H1 (cell line): ENCODE measurements at regions not wholly inside any gene's neighbourhood (a gene's known extent, or its start where the extent isn't known, plus 50 kb on each side); places are given as distances from the start of the nearest gene placed in this dataset.

ENCODE experiments used
- CTCF ChIA-PET: fragments of 300-600 bp; sonication (Branson Sonifier 250); formaldehyde crosslinking; loops from one replicate; lab custom pipeline; 2021; ENCODE audit not compliant: partially characterized antibody; lab: Charles Lee
- POLR2A ChIA-PET: fragments of 300-600 bp; sonication (Branson Sonifier 250); formaldehyde crosslinking; loops from one replicate; lab custom pipeline; 2021; ENCODE audit warnings: inconsistent platforms; ENCODE audit not compliant: partially characterized antibody; lab: Charles Lee
- DNase-seq, 2 experiments: peaks; one replicate each; pipeline versions ENCODE4 v3.0.0 to v3.0.0-alpha.2; 2010 to 2022; ENCODE audit warnings: low spot score in 2 of 2, low read depth in 1 of 2, mixed read lengths in 1 of 2
- FAIRE-seq: peaks from 2 replicates; lab custom pipeline; 2011; peaks lifted over from hg19 to GRCh38; lab: Jason Lieb, UNC
- H2AFZ ChIP-seq: 2 replicates; pipeline ENCODE4 v1.8.1; 2012; ENCODE audit warnings: low read length, inconsistent platforms
- H2AK5ac ChIP-seq: 2 replicates; pipeline ENCODE4 v1.6.1; 2013; ENCODE audit warnings: low read depth, low read length
- H2BK120ac ChIP-seq: replicated peaks from 2 replicates; pipeline ENCODE3; 2013; ENCODE audit warnings: low read depth, low read length, inconsistent platforms
- H2BK12ac ChIP-seq: 2 replicates; pipeline ENCODE4 v1.6.1; 2013; ENCODE audit warnings: low read depth, low read length
- H2BK15ac ChIP-seq: 2 replicates; pipeline ENCODE4 v1.6.1; 2013; ENCODE audit warnings: low read length
- H2BK20ac ChIP-seq: 2 replicates; pipeline ENCODE4 v1.6.1; 2013; ENCODE audit warnings: low read length
- H2BK5ac ChIP-seq: 2 replicates; pipeline ENCODE4 v1.6.1; 2013; ENCODE audit warnings: low read depth, low read length
- H3K14ac ChIP-seq: 2 replicates; pipeline ENCODE4 v1.6.1; 2013; ENCODE audit warnings: inconsistent platforms; ENCODE audit not compliant: insufficient read length
- H3K18ac ChIP-seq: 2 replicates; pipeline ENCODE4 v1.6.1; 2013; ENCODE audit warnings: low read length; ENCODE audit errors: extremely low read depth
- H3K23ac ChIP-seq: 2 replicates; pipeline ENCODE4 v1.6.1; 2013; ENCODE audit warnings: inconsistent platforms; ENCODE audit not compliant: insufficient read length
- H3K23me2 ChIP-seq: 2 replicates; pipeline ENCODE4 v1.6.1; 2013; ENCODE audit warnings: low read depth, low read length
- H3K27ac ChIP-seq: 2 replicates; pipeline ENCODE4 v1.6.1; 2011; ENCODE audit warnings: low read depth, low read length, inconsistent platforms
- H3K27me3 ChIP-seq, 4 experiments: replicated peaks in 1 of 4; 1 replicate in 1 of 4; 2 replicates in 3 of 4; pipeline versions ENCODE4 v1.6.1 to v1.8.1; 2011 to 2013; ENCODE audit warnings: low read length in 3 of 4, mild to moderate bottlenecking in 3 of 4, inconsistent platforms in 2 of 4, mixed read lengths in 2 of 4, moderate library complexity in 1 of 4; ENCODE audit not compliant: control insufficient read depth in 3 of 4, insufficient read depth in 3 of 4; ENCODE audit errors: extremely low read depth in 1 of 4
- H3K36me3 ChIP-seq, 4 experiments: 2 replicates each; pipeline versions ENCODE4 v1.6.1 to v1.8.1; 2011 to 2013; ENCODE audit warnings: mild to moderate bottlenecking in 4 of 4, low read length in 3 of 4, moderate library complexity in 2 of 4, control low read depth in 1 of 4, inconsistent platforms in 1 of 4; ENCODE audit not compliant: insufficient read depth in 4 of 4, control insufficient read depth in 2 of 4
- H3K4ac ChIP-seq: replicated peaks from 2 replicates; pipeline ENCODE3; 2013; ENCODE audit warnings: low read length, low read depth, mixed read lengths, inconsistent platforms; ENCODE audit not compliant: insufficient read length
- H3K4me1 ChIP-seq, 4 experiments: replicated peaks in 1 of 4; 1 replicate in 1 of 4; 2 replicates in 3 of 4; pipeline versions ENCODE4 v1.6.1 to v1.8.1; 2011 to 2013; ENCODE audit warnings: low read length in 3 of 4, inconsistent platforms in 2 of 4, mixed read lengths in 1 of 4; ENCODE audit not compliant: insufficient read depth in 4 of 4, control insufficient read depth in 3 of 4
- H3K4me2 ChIP-seq, 2 experiments: 2 replicates each; pipeline versions ENCODE4 v1.6.1 to v1.8.1; 2011 to 2013; ENCODE audit warnings: low read depth in 2 of 2, low read length in 2 of 2, control low read depth in 1 of 2, inconsistent platforms in 1 of 2, mild to moderate bottlenecking in 1 of 2; ENCODE audit not compliant: insufficient read depth in 1 of 2
- H3K4me3 ChIP-seq, 4 experiments: fragments of 200-600, 300-600 bp in 1 of 4; sonication (generic), shearing (Covaris generic), sonication (Bioruptor Twin) in 1 of 4; 2 replicates each; pipeline versions ENCODE4 v1.5.1 to v1.8.1; 2011 to 2016; ENCODE audit warnings: low read length in 4 of 4, low read depth in 3 of 4, control low read depth in 2 of 4, inconsistent platforms in 2 of 4, mild to moderate bottlenecking in 2 of 4, mixed read lengths in 1 of 4, moderate library complexity in 1 of 4; ENCODE audit not compliant: insufficient read depth in 2 of 4; ENCODE audit errors: extremely low read depth in 1 of 4
- H3K56ac ChIP-seq: replicated peaks from 2 replicates; pipeline ENCODE3; 2013; ENCODE audit warnings: low read depth, mild to moderate bottlenecking, mixed read lengths, low read length, inconsistent platforms; ENCODE audit not compliant: insufficient read length
- H3K79me1 ChIP-seq: 2 replicates; pipeline ENCODE4 v1.6.1; 2013; ENCODE audit warnings: low read depth, low read length, control low read depth
- H3K79me2 ChIP-seq, 2 experiments: 2 replicates each; pipeline versions ENCODE4 v1.6.1 to v1.8.1; 2012 to 2013; ENCODE audit warnings: low read length in 2 of 2, mild to moderate bottlenecking in 2 of 2, inconsistent platforms in 1 of 2; ENCODE audit not compliant: insufficient read depth in 2 of 2, control insufficient read depth in 1 of 2
- H3K9ac ChIP-seq, 4 experiments: replicated peaks in 1 of 4; 1 replicate in 1 of 4; 2 replicates in 3 of 4; pipeline versions ENCODE4 v1.6.1 to v1.8.1; 2011 to 2013; ENCODE audit warnings: low read depth in 3 of 4, low read length in 3 of 4, control low read depth in 2 of 4, mild to moderate bottlenecking in 2 of 4, moderate library complexity in 2 of 4, inconsistent platforms in 1 of 4; ENCODE audit errors: extremely low read depth in 1 of 4
- H3K9me3 ChIP-seq, 2 experiments: 2 replicates each; pipeline versions ENCODE4 v1.6.1 to v1.8.1; 2012 to 2013; ENCODE audit warnings: mild to moderate bottlenecking in 2 of 2, moderate library complexity in 2 of 2, control low read depth in 1 of 2, inconsistent platforms in 1 of 2, low read depth in 1 of 2, low read length in 1 of 2, mixed read lengths in 1 of 2; ENCODE audit not compliant: insufficient read depth in 2 of 2
- H4K20me1 ChIP-seq, 2 experiments: replicated peaks in 1 of 2; 2 replicates each; pipeline versions ENCODE3 to v1.8.1; 2011 to 2013; ENCODE audit warnings: inconsistent platforms in 2 of 2, low read length in 2 of 2, mild to moderate bottlenecking in 1 of 2; ENCODE audit not compliant: insufficient read depth in 2 of 2, control insufficient read depth in 1 of 2
- H4K5ac ChIP-seq: 2 replicates; pipeline ENCODE4 v1.6.1; 2013; ENCODE audit warnings: low read length, low read depth, mixed read lengths, inconsistent platforms; ENCODE audit not compliant: insufficient read length
- H4K8ac ChIP-seq: 2 replicates; pipeline ENCODE4 v1.8.0; 2013; ENCODE audit warnings: mild to moderate bottlenecking, moderate library complexity, low read length, inconsistent platforms; ENCODE audit not compliant: insufficient read depth; ENCODE audit errors: extremely low read depth
- H4K91ac ChIP-seq: replicated peaks from 2 replicates; pipeline ENCODE3; 2013; ENCODE audit warnings: low read length, mixed read lengths, inconsistent platforms; ENCODE audit not compliant: insufficient read length
- BCL11A ChIP-seq, 2 experiments: IDR thresholded peaks; one replicate each; pipeline ENCODE4 v1.6.1; 2011; ENCODE audit warnings: low read depth in 2 of 2, low read length in 2 of 2, mild to moderate bottlenecking in 2 of 2
- CTBP2 ChIP-seq: IDR thresholded peaks from 2 replicates; pipeline ENCODE4 v1.7.0; 2011; ENCODE audit warnings: borderline replicate concordance, mild to moderate bottlenecking, moderate library complexity, mixed read lengths, low read length; ENCODE audit not compliant: insufficient read depth, insufficient read length
- SAP30 ChIP-seq: fragments of 300-600 bp; sonication (generic); IDR thresholded peaks from 2 replicates; pipeline ENCODE4 v1.7.1; 2012; ENCODE audit warnings: low read length, moderate library complexity, mild to moderate bottlenecking, inconsistent platforms; ENCODE audit not compliant: insufficient read depth, insufficient replicate concordance
- TEAD4 ChIP-seq: IDR thresholded peaks from 2 replicates; pipeline ENCODE4 v1.6.1; 2012; ENCODE audit warnings: low read depth, low read length, inconsistent platforms, mixed read lengths
- YY1 ChIP-seq: IDR thresholded peaks from 2 replicates; pipeline ENCODE4 v1.6.1; 2011; ENCODE audit warnings: low read depth, mild to moderate bottlenecking, low read length
- WGBS, 2 experiments: shearing (Covaris generic) in 1 of 2; methylation state at CpG; one replicate each; pipeline versions ENCODE4 v1.1.6 to v1.1.7; 2013 to 2015; ENCODE audit warnings: low lambda C conversion rate in 2 of 2, mixed read lengths in 2 of 2, inconsistent platforms in 1 of 2, low coverage in 1 of 2, missing lambda C conversion rate in 1 of 2; ENCODE audit not compliant: insufficient replicate concordance in 2 of 2, insufficient coverage in 1 of 2, insufficient read length in 1 of 2; ENCODE audit errors: extremely low coverage in 1 of 2, missing lambda C conversion rate in 1 of 2; 5-methylcytosine and 5-hydroxymethylcytosine counted together
- TF ChIP-seq, protein P1 (sequence below), 3 experiments: IDR thresholded peaks; 1 replicate in 2 of 3; 2 replicates in 1 of 3; pipeline versions ENCODE4 v1.5.1 to v1.6.1; 2011; ENCODE audit warnings: low read length in 3 of 3, mild to moderate bottlenecking in 3 of 3, inconsistent platforms in 2 of 3, low read depth in 1 of 3, moderate library complexity in 1 of 3; ENCODE audit not compliant: insufficient read depth in 1 of 3; ENCODE audit errors: control extremely low read depth in 1 of 3

DNA sequence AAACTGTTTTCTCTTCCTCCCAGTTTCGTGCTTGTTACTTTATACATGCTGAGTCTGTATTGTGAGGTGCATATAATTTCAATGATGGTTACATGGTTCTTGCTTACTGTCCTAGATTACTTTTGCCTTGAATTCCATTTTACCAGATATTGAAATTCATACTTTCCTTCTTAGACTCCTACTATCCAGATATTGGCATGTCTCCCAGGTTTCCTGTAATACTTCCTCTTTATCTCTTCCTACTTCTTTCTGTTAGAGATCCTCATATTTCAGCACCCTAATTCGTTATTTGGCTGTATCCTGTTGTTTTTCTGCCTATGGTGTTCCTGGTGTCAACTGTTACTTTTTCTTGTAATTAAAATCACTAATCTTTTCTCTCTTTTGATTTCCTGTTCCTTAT lies 522.1 kb downstream of the CCDC171 start:
- Histone ChIP-seq H3K18ac (no peak overlapping the region), H2BK120ac (no peak overlapping the region), H3K27me3 (no peaks in the 10 kb centered on the region; a peak in 1 of 7 replicates), H3K4me1 (no peaks in the 10 kb centered on the region), H3K9me3 (no peaks in the 10 kb centered on the region), H2AFZ (no peak overlapping the region), H3K4ac (no peak overlapping the region), H2BK5ac (no peak overlapping the region), H3K23ac (no peak overlapping the region), H2BK20ac (no peak overlapping the region), H4K20me1 (no peaks in the 10 kb centered on the region), H3K9ac (no peak overlapping the region)
- CTCF ChIA-PET = interaction anchor here (1.4 kb wide), 1 partner anchor 57 kb away, joined by 4 read pairs; no protein-coding TSS in a partner anchor
- no peak for FAIRE-seq
- TF ChIP-seq BCL11A (IDR thresholded peaks at IDR 0.05; ENCODE audit: low read depth in 2 of 2, low read length in 2 of 2) (no peak), YY1 (no peak), SAP30 (no peak), TEAD4 (no peak), CTBP2 (no peak)
- TF ChIP-seq, protein P1, sequence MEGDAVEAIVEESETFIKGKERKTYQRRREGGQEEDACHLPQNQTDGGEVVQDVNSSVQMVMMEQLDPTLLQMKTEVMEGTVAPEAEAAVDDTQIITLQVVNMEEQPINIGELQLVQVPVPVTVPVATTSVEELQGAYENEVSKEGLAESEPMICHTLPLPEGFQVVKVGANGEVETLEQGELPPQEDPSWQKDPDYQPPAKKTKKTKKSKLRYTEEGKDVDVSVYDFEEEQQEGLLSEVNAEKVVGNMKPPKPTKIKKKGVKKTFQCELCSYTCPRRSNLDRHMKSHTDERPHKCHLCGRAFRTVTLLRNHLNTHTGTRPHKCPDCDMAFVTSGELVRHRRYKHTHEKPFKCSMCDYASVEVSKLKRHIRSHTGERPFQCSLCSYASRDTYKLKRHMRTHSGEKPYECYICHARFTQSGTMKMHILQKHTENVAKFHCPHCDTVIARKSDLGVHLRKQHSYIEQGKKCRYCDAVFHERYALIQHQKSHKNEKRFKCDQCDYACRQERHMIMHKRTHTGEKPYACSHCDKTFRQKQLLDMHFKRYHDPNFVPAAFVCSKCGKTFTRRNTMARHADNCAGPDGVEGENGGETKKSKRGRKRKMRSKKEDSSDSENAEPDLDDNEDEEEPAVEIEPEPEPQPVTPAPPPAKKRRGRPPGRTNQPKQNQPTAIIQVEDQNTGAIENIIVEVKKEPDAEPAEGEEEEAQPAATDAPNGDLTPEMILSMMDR (IDR thresholded peaks at IDR 0.05; ENCODE audit: control extremely low read depth in 1 of 3, insufficient read depth in 1 of 3, low read depth in 1 of 3, low read length in 3 of 3) = no peak
- TF ChIP-seq, all 59 proteins: peak for 0
- no peak overlapping the region for H3K27ac ChIP-seq
- H4K5ac ChIP-seq = no peak overlapping the region
- no peak overlapping the region for H3K56ac ChIP-seq
- WGBS, 2 experiments = 87% methylated on average over 2 of the region's 2 CpGs; no CpG with 5 or more reads in 1 of the 2 experiments
- H2BK12ac ChIP-seq = no peak overlapping the region
- H3K79me1 ChIP-seq = no peaks in the 10 kb centered on the region
- H3K14ac ChIP-seq = no peak overlapping the region
- H4K8ac ChIP-seq = no peak overlapping the region
- POLR2A ChIA-PET = no interaction called here
- no peak overlapping the region for H3K4me2 ChIP-seq
- no peak for DNase-seq
- H3K4me3 ChIP-seq = no peak overlapping the region
- no peaks in the 10 kb centered on the region for H3K36me3 ChIP-seq
- H3K23me2 ChIP-seq = no peaks in the 10 kb centered on the region
- H2BK15ac ChIP-seq = no peak overlapping the region
- H2AK5ac ChIP-seq = no peak overlapping the region
- H3K79me2 ChIP-seq = no peaks in the 10 kb centered on the region
- no peak overlapping the region for H4K91ac ChIP-seq
